GM12878 (cell line): ENCODE measurements at regions not wholly inside any gene's neighbourhood (a gene's known extent, or its start where the extent isn't known, plus 50 kb on each side); places are given as distances from the start of the nearest gene placed in this dataset.

Experiments used
- CEBPZ ChIP-seq: fragments of 150-350 bp; IDR thresholded peaks from 2 replicates; pipeline ENCODE4 v1.6.1; 2016; ENCODE audit warnings: low read depth, low read length
- FOS ChIP-seq: IDR thresholded peaks from 3 replicates; pipeline ENCODE4 v1.6.1; 2011; ENCODE audit warnings: borderline replicate concordance; ENCODE audit not compliant: insufficient read length; ENCODE audit errors: extremely low read depth
- MEF2B ChIP-seq: fragments of 450-650 bp; IDR thresholded peaks from 2 replicates; pipeline ENCODE4 v1.6.1; 2018; ENCODE audit warnings: mild to moderate bottlenecking, moderate library complexity; ENCODE audit not compliant: partially characterized antibody, poor library complexity, severe bottlenecking
- NR2C2 ChIP-seq: IDR thresholded peaks from 2 replicates; pipeline ENCODE4 v1.6.1; 2011; ENCODE audit warnings: borderline replicate concordance, low read depth; ENCODE audit not compliant: control insufficient read depth, insufficient read length
- POLR2AphosphoS2 ChIP-seq: IDR thresholded peaks from 2 replicates; pipeline ENCODE4 v1.6.1; 2011; ENCODE audit warnings: low read depth, mild to moderate bottlenecking, low read length, improper control_type of control experiment, moderate library complexity
- POU2F2 ChIP-seq: IDR thresholded peaks from 3 replicates; pipeline ENCODE4 v1.6.1; 2011; ENCODE audit warnings: low read depth, mild to moderate bottlenecking, low read length, borderline replicate concordance
- SMAD1 ChIP-seq: fragments of 450-650 bp; IDR thresholded peaks from 2 replicates; pipeline ENCODE4 v1.6.1; 2018; ENCODE audit warnings: mild to moderate bottlenecking, low read depth; ENCODE audit not compliant: partially characterized antibody
- TCF3 ChIP-seq: IDR thresholded peaks from 2 replicates; pipeline ENCODE4 v1.6.1; 2012; ENCODE audit warnings: low read depth, mild to moderate bottlenecking, low read length, borderline replicate concordance; ENCODE audit not compliant: insufficient read depth
- TF ChIP-seq, protein P1 (sequence below): fragments of 450-650 bp; IDR thresholded peaks from 2 replicates; pipeline ENCODE4 v1.6.1; 2018; ENCODE audit warnings: borderline replicate concordance, mild to moderate bottlenecking; ENCODE audit not compliant: partially characterized antibody

DNA sequence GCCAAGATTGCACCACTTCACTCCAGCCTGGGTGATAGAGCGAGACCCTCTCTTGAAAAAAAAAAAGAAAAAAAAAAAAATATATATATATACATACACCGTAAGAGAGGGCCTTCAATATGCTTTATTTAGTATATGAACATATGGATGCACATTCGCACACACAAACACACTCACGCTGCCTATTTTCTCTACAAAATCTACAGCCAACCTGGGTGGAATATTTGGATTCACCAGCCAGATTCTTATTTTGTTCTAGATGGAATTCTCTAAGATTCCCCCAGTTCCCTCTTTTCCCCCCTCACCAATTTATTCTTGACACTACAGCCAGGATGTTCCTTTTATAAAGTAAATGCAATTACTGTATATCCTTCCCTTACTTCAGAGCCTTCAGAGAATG, 131.6 kb downstream of the TM2D1 start (continued):
- TF ChIP-seq CEBPZ = no peak
- no peak for TF ChIP-seq MEF2B
- TF ChIP-seq, protein P1, sequence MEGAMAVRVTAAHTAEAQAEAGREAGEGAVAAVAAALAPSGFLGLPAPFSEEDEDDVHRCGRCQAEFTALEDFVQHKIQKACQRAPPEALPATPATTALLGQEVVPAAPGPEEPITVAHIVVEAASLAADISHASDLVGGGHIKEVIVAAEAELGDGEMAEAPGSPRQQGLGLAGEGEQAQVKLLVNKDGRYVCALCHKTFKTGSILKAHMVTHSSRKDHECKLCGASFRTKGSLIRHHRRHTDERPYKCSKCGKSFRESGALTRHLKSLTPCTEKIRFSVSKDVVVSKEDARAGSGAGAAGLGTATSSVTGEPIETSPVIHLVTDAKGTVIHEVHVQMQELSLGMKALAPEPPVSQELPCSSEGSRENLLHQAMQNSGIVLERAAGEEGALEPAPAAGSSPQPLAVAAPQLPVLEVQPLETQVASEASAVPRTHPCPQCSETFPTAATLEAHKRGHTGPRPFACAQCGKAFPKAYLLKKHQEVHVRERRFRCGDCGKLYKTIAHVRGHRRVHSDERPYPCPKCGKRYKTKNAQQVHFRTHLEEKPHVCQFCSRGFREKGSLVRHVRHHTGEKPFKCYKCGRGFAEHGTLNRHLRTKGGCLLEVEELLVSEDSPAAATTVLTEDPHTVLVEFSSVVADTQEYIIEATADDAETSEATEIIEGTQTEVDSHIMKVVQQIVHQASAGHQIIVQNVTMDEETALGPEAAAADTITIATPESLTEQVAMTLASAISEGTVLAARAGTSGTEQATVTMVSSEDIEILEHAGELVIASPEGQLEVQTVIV = no peak
- TF ChIP-seq NR2C2 = no peak
- TF ChIP-seq FOS = no peak
- TF ChIP-seq TCF3 = no peak
- no peak for TF ChIP-seq POLR2AphosphoS2
- no peak for TF ChIP-seq SMAD1
- no peak for TF ChIP-seq POU2F2
